ENCODE measurements at regions not wholly inside any gene's neighbourhood (a gene's known extent, or its start where the extent isn't known, plus 50 kb on each side); places are given as distances from the start of the nearest gene placed in this dataset.

DNA sequence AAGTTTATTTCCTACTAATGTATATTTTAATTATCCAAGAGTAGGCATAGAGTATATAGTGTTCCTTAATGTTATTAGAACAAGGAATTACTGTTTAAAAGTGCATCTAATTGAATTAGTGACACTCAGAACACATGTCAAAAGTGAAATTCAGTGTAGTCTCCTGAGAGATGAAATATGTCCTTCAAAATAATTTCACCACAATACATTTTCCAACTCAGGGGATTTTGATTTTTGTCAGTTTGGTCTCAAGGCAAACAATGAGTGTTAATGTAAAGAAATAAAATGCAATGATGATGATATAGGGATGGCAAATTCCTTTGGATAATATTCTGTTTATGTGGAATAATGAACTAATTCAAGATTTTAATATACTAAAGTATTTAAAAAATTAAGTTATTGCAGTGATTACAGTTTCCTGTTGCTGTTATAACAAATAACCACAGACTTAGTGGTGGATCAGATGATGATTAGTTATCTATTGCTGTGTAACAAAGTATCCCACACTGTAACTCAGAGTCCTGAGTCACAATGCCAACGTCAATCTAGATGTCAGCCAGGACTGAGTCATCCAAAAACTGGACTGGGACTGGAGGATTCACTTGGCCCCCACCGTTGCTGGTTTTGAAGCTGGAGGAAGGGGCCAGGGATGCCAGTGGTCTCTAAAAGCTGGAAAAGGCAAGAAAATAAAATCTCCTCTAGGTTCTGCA lies 148.0 kb upstream of the SLC7A11 start:
- TF ChIP-seq, protein P1, sequence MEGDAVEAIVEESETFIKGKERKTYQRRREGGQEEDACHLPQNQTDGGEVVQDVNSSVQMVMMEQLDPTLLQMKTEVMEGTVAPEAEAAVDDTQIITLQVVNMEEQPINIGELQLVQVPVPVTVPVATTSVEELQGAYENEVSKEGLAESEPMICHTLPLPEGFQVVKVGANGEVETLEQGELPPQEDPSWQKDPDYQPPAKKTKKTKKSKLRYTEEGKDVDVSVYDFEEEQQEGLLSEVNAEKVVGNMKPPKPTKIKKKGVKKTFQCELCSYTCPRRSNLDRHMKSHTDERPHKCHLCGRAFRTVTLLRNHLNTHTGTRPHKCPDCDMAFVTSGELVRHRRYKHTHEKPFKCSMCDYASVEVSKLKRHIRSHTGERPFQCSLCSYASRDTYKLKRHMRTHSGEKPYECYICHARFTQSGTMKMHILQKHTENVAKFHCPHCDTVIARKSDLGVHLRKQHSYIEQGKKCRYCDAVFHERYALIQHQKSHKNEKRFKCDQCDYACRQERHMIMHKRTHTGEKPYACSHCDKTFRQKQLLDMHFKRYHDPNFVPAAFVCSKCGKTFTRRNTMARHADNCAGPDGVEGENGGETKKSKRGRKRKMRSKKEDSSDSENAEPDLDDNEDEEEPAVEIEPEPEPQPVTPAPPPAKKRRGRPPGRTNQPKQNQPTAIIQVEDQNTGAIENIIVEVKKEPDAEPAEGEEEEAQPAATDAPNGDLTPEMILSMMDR (IDR thresholded peaks at IDR 0.05): no peak
- no peak for TF ChIP-seq POLR2A (IDR thresholded peaks at IDR 0.05)
